Stimulated activated naive CD4-positive, alpha-beta T cell (primary cell): ENCODE measurements at regions not wholly inside any gene's neighbourhood (a gene's known extent, or its start where the extent isn't known, plus 50 kb on each side); places are given as distances from the start of the nearest gene placed in this dataset.

Experiments
- DNase-seq, 6 experiments: peaks; one replicate each; lab custom pipeline; 2025; lab: John Stamatoyannopoulos, UW

- DNase-seq = no peak
These were observed 50.7 kb upstream of the MGAT5 start for GRCh38 chr2:134203175-134203574.
